DOHH2 (cell line): ENCODE measurements at regions not wholly inside any gene's neighbourhood (a gene's known extent, or its start where the extent isn't known, plus 50 kb on each side); places are given as distances from the start of the nearest gene placed in this dataset.

Experiments
- H3F3A ChIP-seq: fragments of 200-600 bp; sonication (generic), shearing (Covaris generic); 2 replicates; pipeline ENCODE4 v1.6.0; 2016; ENCODE audit warnings: antibody characterized with exemption, mild to moderate bottlenecking; ENCODE audit not compliant: control insufficient read depth, insufficient read depth
- H3K27ac ChIP-seq: fragments of 200-600 bp; sonication (generic); 2 replicates; pipeline ENCODE4 v1.5.1; 2014; ENCODE audit warnings: low read depth, mild to moderate bottlenecking, low read length, moderate library complexity
- H3K27me3 ChIP-seq: fragments of 200-600 bp; sonication (generic); 2 replicates; pipeline ENCODE4 v1.6.1; 2014; ENCODE audit warnings: mild to moderate bottlenecking, low read length, mixed read lengths; ENCODE audit not compliant: control insufficient read depth
- H3K36me3 ChIP-seq: fragments of 200-600 bp; sonication (generic); 2 replicates; pipeline ENCODE4 v1.6.1; 2014; ENCODE audit warnings: mild to moderate bottlenecking, low read length, moderate library complexity, mixed read lengths; ENCODE audit not compliant: control insufficient read depth
- H3K4me1 ChIP-seq: fragments of 200-600 bp; sonication (generic); 2 replicates; pipeline ENCODE4 v1.6.1; 2014; ENCODE audit warnings: mild to moderate bottlenecking, low read length, mixed read lengths; ENCODE audit not compliant: control insufficient read depth
- H3K4me2 ChIP-seq: fragments of 200-600 bp; sonication (generic); 2 replicates; pipeline ENCODE4 v1.6.0; 2014; ENCODE audit warnings: mild to moderate bottlenecking, low read length, moderate library complexity
- H3K4me3 ChIP-seq: fragments of 200-600 bp; sonication (generic); 2 replicates; pipeline ENCODE4 v1.5.1; 2014; ENCODE audit warnings: mild to moderate bottlenecking, low read length, mixed read lengths
- H3K79me2 ChIP-seq: fragments of 200-600 bp; sonication (generic); 2 replicates; pipeline ENCODE4 v1.6.1; 2014; ENCODE audit warnings: mild to moderate bottlenecking, low read length, mixed read lengths; ENCODE audit not compliant: control insufficient read depth
- H3K9me2 ChIP-seq: fragments of 200-600 bp; sonication (generic); replicated peaks from 2 replicates; pipeline ENCODE4 v1.6.1; 2014; ENCODE audit warnings: mild to moderate bottlenecking, low read length, mixed read lengths; ENCODE audit not compliant: control insufficient read depth
- H3K9me3 ChIP-seq: fragments of 200-600 bp; sonication (generic); 2 replicates; pipeline ENCODE4 v1.6.1; 2014; ENCODE audit warnings: antibody characterized with exemption, low read length, mixed read lengths; ENCODE audit not compliant: control insufficient read depth, insufficient read depth
- H4K20me1 ChIP-seq: fragments of 200-600 bp; sonication (generic); 2 replicates; pipeline ENCODE4 v1.6.0; 2014; ENCODE audit warnings: low read depth, mild to moderate bottlenecking, antibody characterized with exemption, low read length, moderate library complexity; ENCODE audit not compliant: control insufficient read depth, insufficient read depth
- CTCF ChIP-seq: fragments of 200-600 bp; sonication (generic); IDR thresholded peaks from one replicate; pipeline ENCODE4 v1.5.1; 2014; ENCODE audit warnings: antibody characterized with exemption, mild to moderate bottlenecking, low read depth, low read length; ENCODE audit not compliant: poor library complexity, severe bottlenecking
- EZH2phosphoT487 ChIP-seq: fragments of 200-600 bp; sonication (generic); IDR thresholded peaks from 2 replicates; pipeline ENCODE4 v1.6.1; 2017; ENCODE audit warnings: borderline replicate concordance, mild to moderate bottlenecking, antibody characterized with exemption, low read length, moderate library complexity, mixed read lengths

- H3K9me3 ChIP-seq: no peaks in the 10 kb centered on the region
- H3F3A ChIP-seq: no peaks in the 10 kb centered on the region
- H3K4me2 ChIP-seq: no peak overlapping the region
- H4K20me1 ChIP-seq: no peaks in the 10 kb centered on the region
- no peak for TF ChIP-seq CTCF
- TF ChIP-seq EZH2phosphoT487: no peak
- H3K79me2 ChIP-seq: no peaks in the 10 kb centered on the region
- no peaks in the 10 kb centered on the region for H3K9me2 ChIP-seq
- no peaks in the 10 kb centered on the region for H3K4me1 ChIP-seq
- H3K27ac ChIP-seq: no peak overlapping the region
- no peak overlapping the region for H3K4me3 ChIP-seq
- H3K36me3 ChIP-seq: no peaks in the 10 kb centered on the region
- H3K27me3 ChIP-seq: no peaks in the 10 kb centered on the region
These were observed 355.3 kb upstream of the DCBLD2 start for GRCh38 chr3:99256788-99257187.

GRCh38 chr3:99253963-99254355, 352.5 kb upstream of the DCBLD2 start:
- Histone ChIP-seq H3K27ac (no peak overlapping the region), H3K9me2 (no peaks in the 10 kb centered on the region), H3K4me2 (no peak overlapping the region), H3K79me2 (no peaks in the 10 kb centered on the region), H3K4me3 (no peak overlapping the region), H3F3A (no peaks in the 10 kb centered on the region), H3K27me3 (no peaks in the 10 kb centered on the region), H3K4me1 (no peaks in the 10 kb centered on the region), H4K20me1 (no peaks in the 10 kb centered on the region), H3K9me3 (no peaks in the 10 kb centered on the region), H3K36me3 (no peaks in the 10 kb centered on the region)
- TF ChIP-seq EZH2phosphoT487: no peak
- TF ChIP-seq CTCF: no peak

GRCh38 chr3:99250821-99251355, 349.4 kb upstream of the DCBLD2 start:
- H3K4me3 ChIP-seq: no peak overlapping the region
- no peaks in the 10 kb centered on the region for H3K9me2 ChIP-seq
- no peak for TF ChIP-seq EZH2phosphoT487
- no peak for TF ChIP-seq CTCF
- H3F3A ChIP-seq: no peaks in the 10 kb centered on the region
- H3K4me1 ChIP-seq: no peaks in the 10 kb centered on the region
- H3K27me3 ChIP-seq: no peaks in the 10 kb centered on the region
- H3K79me2 ChIP-seq: no peaks in the 10 kb centered on the region
- no peaks in the 10 kb centered on the region for H3K9me3 ChIP-seq
- no peaks in the 10 kb centered on the region for H3K36me3 ChIP-seq
- H4K20me1 ChIP-seq: no peaks in the 10 kb centered on the region
- H3K27ac ChIP-seq: no peak overlapping the region
- H3K4me2 ChIP-seq: no peak overlapping the region

GRCh38 chr3:99250272-99250671, 348.8 kb upstream of the DCBLD2 start:
- Histone ChIP-seq H3K79me2 (no peaks in the 10 kb centered on the region), H4K20me1 (no peaks in the 10 kb centered on the region), H3K27me3 (no peaks in the 10 kb centered on the region), H3K4me3 (no peak overlapping the region), H3K4me2 (no peak overlapping the region), H3K4me1 (no peaks in the 10 kb centered on the region), H3K27ac (no peak overlapping the region), H3K36me3 (no peaks in the 10 kb centered on the region), H3F3A (no peaks in the 10 kb centered on the region), H3K9me2 (no peaks in the 10 kb centered on the region), H3K9me3 (no peaks in the 10 kb centered on the region)
- TF ChIP-seq EZH2phosphoT487 (no peak), CTCF (no peak)
